HepG2 (cell line): ENCODE measurements at regions not wholly inside any gene's neighbourhood (a gene's known extent, or its start where the extent isn't known, plus 50 kb on each side); places are given as distances from the start of the nearest gene placed in this dataset.

Experiments used
- ATAC-seq: fragments of 200-7000 bp; cut with Tn5 transposase; 3 replicates; pipeline ENCODE4 v1.9.1; 2020; ENCODE audit warnings: mild to moderate bottlenecking, moderate library complexity
- BruUV-seq: library from RNA; stranded (reverse); fragments of 400-500 nt; replicated peaks from 2 replicates; lab custom pipeline; 2021; lab: Mats Ljungman, UMichigan
- CTCF ChIA-PET: fragments of 300-600 bp; formaldehyde crosslinking; extraction: SDS; loops from one replicate; lab custom pipeline; 2021; ENCODE audit warnings: low total read pairs, inconsistent platforms, low intra/inter-chr PET ratio; lab: Yijun Ruan, JAX
- POLR2A ChIA-PET: fragments of 350-600 bp; sonication (Branson Sonifier 250); formaldehyde crosslinking; loops from one replicate; lab custom pipeline; 2020; ENCODE audit warnings: antibody characterized with exemption, inconsistent platforms; lab: Yijun Ruan, JAX
- DNase-seq: peaks from one replicate; pipeline ENCODE4 v3.0.0-alpha.2; 2015; ENCODE audit warnings: low spot score
- FAIRE-seq: peaks from 3 replicates; lab custom pipeline; 2011; peaks lifted over from hg19 to GRCh38; lab: Jason Lieb, UNC
- H2AFZ ChIP-seq: one replicate; pipeline ENCODE4 v1.6.1; 2011; ENCODE audit warnings: low read length, inconsistent platforms
- H3K27ac ChIP-seq: fragments of 300-600 bp; 3 replicates; pipeline ENCODE4 v1.8.0; 2011; ENCODE audit warnings: mixed run types, mild to moderate bottlenecking, mixed read lengths, low read length, inconsistent platforms; ENCODE audit not compliant: insufficient read depth; ENCODE audit errors: extremely low read length
- H3K27me3 ChIP-seq, 2 experiments: fragments of 200-600 bp in 1 of 2; 2 replicates in 1 of 2; 3 replicates in 1 of 2; pipeline versions ENCODE4 v1.6.0 to v1.8.0; 2011; ENCODE audit warnings: low read length in 2 of 2, mild to moderate bottlenecking in 2 of 2, moderate library complexity in 2 of 2, inconsistent platforms in 1 of 2; ENCODE audit not compliant: insufficient read depth in 2 of 2, control insufficient read depth in 1 of 2
- H3K36me3 ChIP-seq, 2 experiments: fragments of 200-600 bp in 1 of 2; replicated peaks in 1 of 2; 2 replicates in 1 of 2; 3 replicates in 1 of 2; pipeline versions ENCODE4 v1.5.1 to v1.8.0; 2011; ENCODE audit warnings: low read length in 2 of 2, inconsistent platforms in 1 of 2; ENCODE audit not compliant: insufficient read depth in 2 of 2, control insufficient read depth in 1 of 2
- H3K4me1 ChIP-seq: 2 replicates; pipeline ENCODE4 v1.5.1; 2012; ENCODE audit warnings: low read length, inconsistent platforms; ENCODE audit not compliant: insufficient read depth
- H3K4me2 ChIP-seq: 2 replicates; pipeline ENCODE4 v1.6.0; 2011; ENCODE audit warnings: low read depth, low read length, inconsistent platforms
- H3K4me3 ChIP-seq, 3 experiments: fragments of 200-600 bp in 1 of 3; sonication (generic), shearing (Covaris generic) in 1 of 3; replicated peaks in 1 of 3; 2 replicates each; pipeline ENCODE4 v1.5.1; 2011 to 2016; ENCODE audit warnings: low read length in 3 of 3, inconsistent platforms in 2 of 3, low read depth in 2 of 3, mild to moderate bottlenecking in 2 of 3, control low read depth in 1 of 3, mixed read lengths in 1 of 3; ENCODE audit not compliant: insufficient read depth in 1 of 3
- H3K79me2 ChIP-seq: one replicate; pipeline ENCODE4 v1.6.1; 2011; ENCODE audit warnings: low read length, inconsistent platforms; ENCODE audit not compliant: insufficient read depth
- H3K9ac ChIP-seq: 2 replicates; pipeline ENCODE4 v1.6.0; 2011; ENCODE audit warnings: mild to moderate bottlenecking, low read depth, low read length, inconsistent platforms; ENCODE audit not compliant: insufficient read depth
- H3K9me3 ChIP-seq: 2 replicates; pipeline ENCODE4 v1.5.1; 2012; ENCODE audit warnings: mild to moderate bottlenecking, low read length
- H4K20me1 ChIP-seq: 2 replicates; pipeline ENCODE4 v1.6.0; 2011; ENCODE audit warnings: inconsistent platforms, mild to moderate bottlenecking, low read length, moderate library complexity; ENCODE audit not compliant: insufficient read depth
- CCAR2 ChIP-seq: fragments of 200-400 bp; formaldehyde crosslinking; optimal IDR thresholded peaks from 2 replicates; pipeline ENCODE3; 2018; ENCODE audit warnings: low read depth, mild to moderate bottlenecking, low read length, moderate library complexity
- EEA1 ChIP-seq: sonication (generic); formaldehyde crosslinking; IDR thresholded peaks from 2 replicates; pipeline ENCODE4 v1.5.1; 2020; ENCODE audit warnings: mild to moderate bottlenecking, missing genetic modification reagents, borderline replicate concordance
- MNT ChIP-seq: fragments of 450-650 bp; IDR thresholded peaks from 2 replicates; pipeline ENCODE4 v1.6.1; 2016
- PAX8 ChIP-seq: sonication (generic); formaldehyde crosslinking; IDR thresholded peaks from 2 replicates; pipeline ENCODE4 v1.8.0; 2022; ENCODE audit warnings: mild to moderate bottlenecking, missing genetic modification reagents, borderline replicate concordance
- POLR2A ChIP-seq, 2 experiments: IDR thresholded peaks; 2 replicates each; pipeline ENCODE4 v1.6.1; 2011; ENCODE audit warnings: low read depth in 2 of 2, low read length in 2 of 2, mild to moderate bottlenecking in 1 of 2, moderate library complexity in 1 of 2; ENCODE audit not compliant: insufficient read depth in 1 of 2
- SMARCC2 ChIP-seq: fragments of 450-650 bp; IDR thresholded peaks from 2 replicates; pipeline ENCODE4 v1.6.1; 2017; ENCODE audit warnings: antibody characterized with exemption, mild to moderate bottlenecking
- SMC3 ChIP-seq: IDR thresholded peaks from 2 replicates; pipeline ENCODE4 v1.6.1; 2011; ENCODE audit warnings: low read length, improper control_type of control experiment
- YY1 ChIP-seq: IDR thresholded peaks from 2 replicates; pipeline ENCODE4 v1.6.1; 2011; ENCODE audit warnings: low read length, low read depth, moderate library complexity, mild to moderate bottlenecking; ENCODE audit not compliant: insufficient read depth, insufficient replicate concordance
- ZMAT5 ChIP-seq: sonication (generic); formaldehyde crosslinking; IDR thresholded peaks from 2 replicates; pipeline ENCODE4 v1.5.0; 2020; ENCODE audit warnings: mild to moderate bottlenecking, low read depth, missing genetic modification reagents, borderline replicate concordance
- ZNF740 ChIP-seq: sonication (generic); formaldehyde crosslinking; IDR thresholded peaks from 2 replicates; pipeline ENCODE4 v1.4.0; 2020; ENCODE audit warnings: missing genetic modification reagents
- ZNF790 ChIP-seq: sonication (generic); formaldehyde crosslinking; IDR thresholded peaks from 2 replicates; pipeline ENCODE4 v1.8.0; 2022; ENCODE audit warnings: missing genetic modification reagents, mild to moderate bottlenecking, borderline replicate concordance
- WGBS: methylation state at CpG from one replicate; pipeline ENCODE4 v1.1.6; 2017; ENCODE audit warnings: low lambda C conversion rate; 5-methylcytosine and 5-hydroxymethylcytosine counted together
- in situ Hi-C: cut with HindIII; loops from 2 replicates; pipeline ENCODE4 v1.10.0; 2017; ENCODE audit warnings: low pct_unique_long_range_greater_than_20kb; ENCODE audit not compliant: extremely low pct_ligation_motif_present
- intact Hi-C: fragments of 100-400 bp; cut with micrococcal nuclease; formaldehyde crosslinking; loops from one replicate; pipeline ENCODE4 v1.10.0; 2022; ENCODE audit not compliant: unreplicated experiment
- TF ChIP-seq, protein P1 (sequence below): sonication (generic); formaldehyde crosslinking; IDR thresholded peaks from 2 replicates; pipeline ENCODE4 v1.4.0; 2020; ENCODE audit warnings: missing genetic modification reagents

DNA sequence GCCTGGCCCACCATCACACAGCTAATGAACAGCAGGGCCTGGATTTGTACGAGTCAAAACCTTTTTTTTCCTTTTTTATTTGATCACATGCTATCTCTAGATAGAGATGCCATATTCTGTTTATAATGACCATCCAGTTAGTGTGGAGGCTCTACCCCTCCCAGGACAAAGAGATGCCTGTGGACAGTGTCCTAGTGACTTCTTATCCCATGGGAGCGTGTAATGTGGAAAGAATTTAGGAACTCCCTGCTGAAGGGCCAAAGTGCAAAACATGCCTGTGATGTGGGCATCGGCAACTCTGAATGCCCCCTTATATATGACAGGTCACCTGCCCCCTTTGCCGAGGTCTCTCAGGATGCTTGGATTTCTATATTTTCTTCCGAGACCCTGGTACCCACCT, 292.2 kb downstream of the RRAGC start:
- POLR2A ChIA-PET: no interaction called here
- 4% methylated on average over 5 of the region's 5 CpGs for WGBS
- BruUV-seq: no TSS peak

DNA sequence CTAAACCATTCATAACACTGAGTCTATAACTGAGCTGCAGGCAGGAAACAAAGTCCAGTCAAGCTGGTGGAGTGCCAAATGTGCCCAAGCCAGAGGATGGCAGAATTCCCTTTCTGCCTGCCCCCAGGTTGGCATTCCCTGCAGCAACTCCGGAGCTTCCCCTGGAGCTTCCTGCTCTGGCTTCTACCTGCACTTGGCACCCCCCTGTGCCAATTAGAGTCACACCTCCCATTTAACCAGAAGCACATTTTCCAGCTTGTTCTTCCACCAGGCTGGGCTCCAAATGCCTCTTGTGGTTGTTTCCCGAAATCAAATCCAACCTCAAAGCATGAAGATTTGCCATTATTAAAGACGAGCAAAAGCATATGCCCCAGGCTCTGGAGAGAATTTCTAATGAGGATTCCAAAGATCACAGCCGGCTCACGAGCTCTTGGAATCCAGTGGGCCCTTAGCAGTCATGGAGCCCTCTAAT, 294.5 kb downstream of the RRAGC start:
- H3K9me3 ChIP-seq: no peaks in the 10 kb centered on the region
- FAIRE-seq (no peak), DNase-seq (no peak), ATAC-seq (no peak)
- in situ Hi-C loops: no loop called here
- no peak overlapping the region for H3K4me3 ChIP-seq
- BruUV-seq: no TSS peak
- H3K4me2 ChIP-seq: no peak overlapping the region
- no peak overlapping the region for H3K27ac ChIP-seq
- H4K20me1 ChIP-seq: no peaks in the 10 kb centered on the region
- intact Hi-C loops: no loop called here
- no peaks in the 10 kb centered on the region for H3K36me3 ChIP-seq
- ChIA-PET POLR2A (no interaction called here), CTCF (no interaction called here)
- H3K9ac ChIP-seq: no peak overlapping the region
- H3K79me2 ChIP-seq: no peaks in the 10 kb centered on the region
- peaks cover 3 to 9% of the 10 kb centered on the region in 2 experiments; a peak in 2 of 5 replicates for H3K27me3 ChIP-seq
- H2AFZ ChIP-seq: no peak overlapping the region
- no peaks in the 10 kb centered on the region for H3K4me1 ChIP-seq
- 7% methylated on average over 5 of the region's 5 CpGs for WGBS
- TF ChIP-seq, protein P1, sequence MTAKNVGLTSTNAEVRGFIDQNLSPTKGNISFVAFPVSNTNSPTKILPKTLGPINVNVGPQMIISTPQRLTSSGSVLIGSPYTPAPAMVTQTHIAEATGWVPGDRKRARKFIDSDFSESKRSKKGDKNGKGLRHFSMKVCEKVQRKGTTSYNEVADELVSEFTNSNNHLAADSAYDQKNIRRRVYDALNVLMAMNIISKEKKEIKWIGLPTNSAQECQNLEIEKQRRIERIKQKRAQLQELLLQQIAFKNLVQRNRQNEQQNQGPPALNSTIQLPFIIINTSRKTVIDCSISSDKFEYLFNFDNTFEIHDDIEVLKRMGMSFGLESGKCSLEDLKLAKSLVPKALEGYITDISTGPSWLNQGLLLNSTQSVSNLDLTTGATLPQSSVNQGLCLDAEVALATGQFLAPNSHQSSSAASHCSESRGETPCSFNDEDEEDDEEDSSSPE (CRISPR knock-in tag): no peak
- TF ChIP-seq CCAR2: no peak
- TF ChIP-seq EEA1: no peak
- TF ChIP-seq MNT: no peak
- TF ChIP-seq POLR2A (IDR thresholded peaks at IDR 0.05; ENCODE audit: insufficient read depth in 1 of 2, low read depth in 2 of 2, low read length in 2 of 2): no peak
- no peak for TF ChIP-seq ZNF740

More for the DNA sequence above, 292.2 kb downstream of the RRAGC start:
- Histone ChIP-seq H3K4me1 (no peaks in the 10 kb centered on the region), H3K27me3 (0 out of 5 replicates have a peak, but pooled peaks cover 0 to 3% of the 10 kb centered on the region in 2 experiments), H3K9ac (no peak overlapping the region), H3K9me3 (no peaks in the 10 kb centered on the region), H3K36me3 (no peaks in the 10 kb centered on the region), H2AFZ (no peak overlapping the region), H3K4me3 (no peak overlapping the region), H3K4me2 (no peak overlapping the region), H3K27ac (no peak overlapping the region), H3K79me2 (no peaks in the 10 kb centered on the region), H4K20me1 (no peaks in the 10 kb centered on the region)
- DNase-seq: peak; percentile 16
- intact Hi-C loops (no loop called here), in situ Hi-C loops (no loop called here)
- no peak for ATAC-seq
- TF ChIP-seq ZNF790 (CRISPR knock-in tag): no peak
- TF ChIP-seq PAX8: no peak
- no peak for TF ChIP-seq YY1
- no peak for TF ChIP-seq SMARCC2
- no peak for TF ChIP-seq SMC3
- TF ChIP-seq ZMAT5: no peak
- no peak for FAIRE-seq
- CTCF ChIA-PET: no interaction called here
